DMS114 treated with DMSO at 0.1 percent for 48 hours (cell line): ENCODE measurements at regions not wholly inside any gene's neighbourhood (a gene's known extent, or its start where the extent isn't known, plus 50 kb on each side); places are given as distances from the start of the nearest gene placed in this dataset.

Experiments
- DNase-seq: peaks from one replicate; lab custom pipeline; 2025; ENCODE audit not compliant: unreplicated experiment; lab: John Stamatoyannopoulos, UW

DNA sequence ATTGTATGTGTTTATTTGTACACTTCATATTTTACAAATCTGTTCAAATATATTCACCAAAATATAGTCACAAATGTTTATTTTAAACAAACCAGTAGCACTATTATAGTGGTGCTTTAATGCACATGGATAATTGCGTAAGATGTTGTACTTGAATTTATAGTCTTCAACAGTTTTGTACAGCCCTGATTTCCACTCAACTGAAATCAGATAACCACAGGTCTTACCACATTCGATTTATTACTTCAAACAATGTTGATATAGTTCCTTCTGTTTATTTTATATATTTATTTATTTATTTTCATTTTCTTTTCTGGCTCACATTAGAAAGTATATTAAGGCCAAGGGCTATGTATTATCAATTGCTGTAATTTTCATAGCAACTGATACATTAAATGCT is 99.4 kb upstream of the ZNF804A start:
- DNase-seq: no peak

DNA sequence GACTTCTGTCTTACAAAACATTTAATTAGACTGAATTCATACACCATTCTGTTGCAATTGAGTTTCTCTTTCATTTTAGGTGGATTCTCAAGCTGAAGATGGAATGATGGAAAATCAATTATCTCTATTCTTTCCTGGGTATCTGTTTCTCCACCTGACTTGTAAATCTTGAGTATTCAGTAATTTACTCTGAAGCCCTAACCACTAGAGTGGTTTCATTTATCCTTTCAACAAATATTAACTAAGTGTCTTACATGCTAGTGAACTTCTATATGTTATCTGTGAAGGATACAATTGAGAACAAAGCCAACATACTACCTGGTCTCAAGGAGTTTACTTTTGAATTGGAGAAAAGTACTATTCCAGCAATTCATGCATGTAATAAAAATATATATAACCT is 94.1 kb upstream of the ZNF804A start:
- DNase-seq: no peak

- no peak for DNase-seq
Observed at GRCh38 chr2:184507254-184507653, 91.1 kb upstream of the ZNF804A start.

DNA sequence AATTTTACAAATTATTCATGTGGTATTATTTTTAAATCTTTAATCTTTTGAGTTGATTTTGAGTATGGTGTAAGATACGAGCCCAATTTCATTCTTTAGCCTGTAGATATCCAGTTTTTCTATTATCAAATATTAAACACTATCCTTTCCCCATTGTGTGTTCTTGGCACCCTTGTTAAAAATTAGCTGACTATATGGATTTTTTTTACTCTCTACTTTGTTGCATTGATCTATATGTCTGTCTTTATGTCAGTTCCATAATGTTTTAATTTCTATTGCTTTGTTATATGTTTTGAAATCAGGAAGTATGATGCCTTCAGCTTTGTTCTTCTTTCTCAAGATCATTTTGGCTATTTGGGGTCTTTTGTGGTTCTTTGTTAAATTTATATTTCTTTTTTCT is 80.9 kb upstream of the ZNF804A start:
- DNase-seq: no peak

GRCh38 chr2:184520441-184520840 is 77.9 kb upstream of the ZNF804A start:
- no peak for DNase-seq

DNA sequence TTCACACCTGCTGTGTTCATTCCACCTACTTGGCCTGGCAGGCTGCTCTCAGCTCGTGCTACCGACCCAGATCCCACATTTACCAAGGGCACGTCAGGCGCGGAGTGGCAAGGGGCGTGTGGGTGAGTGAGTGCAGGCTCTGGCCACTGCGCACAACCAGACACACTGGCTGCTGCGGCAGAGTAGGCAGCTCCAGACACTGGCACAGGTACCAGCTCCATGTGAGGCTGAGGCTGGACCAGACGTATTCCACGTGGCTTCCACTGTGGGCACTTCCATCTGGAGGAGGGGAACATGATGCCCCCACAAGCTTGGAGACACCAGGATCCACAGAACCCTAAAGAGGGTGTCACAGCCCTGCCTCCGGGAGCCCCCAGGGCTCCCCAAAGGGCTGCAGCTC is 74.6 kb upstream of the ZNF804A start:
- no peak for DNase-seq

DNA sequence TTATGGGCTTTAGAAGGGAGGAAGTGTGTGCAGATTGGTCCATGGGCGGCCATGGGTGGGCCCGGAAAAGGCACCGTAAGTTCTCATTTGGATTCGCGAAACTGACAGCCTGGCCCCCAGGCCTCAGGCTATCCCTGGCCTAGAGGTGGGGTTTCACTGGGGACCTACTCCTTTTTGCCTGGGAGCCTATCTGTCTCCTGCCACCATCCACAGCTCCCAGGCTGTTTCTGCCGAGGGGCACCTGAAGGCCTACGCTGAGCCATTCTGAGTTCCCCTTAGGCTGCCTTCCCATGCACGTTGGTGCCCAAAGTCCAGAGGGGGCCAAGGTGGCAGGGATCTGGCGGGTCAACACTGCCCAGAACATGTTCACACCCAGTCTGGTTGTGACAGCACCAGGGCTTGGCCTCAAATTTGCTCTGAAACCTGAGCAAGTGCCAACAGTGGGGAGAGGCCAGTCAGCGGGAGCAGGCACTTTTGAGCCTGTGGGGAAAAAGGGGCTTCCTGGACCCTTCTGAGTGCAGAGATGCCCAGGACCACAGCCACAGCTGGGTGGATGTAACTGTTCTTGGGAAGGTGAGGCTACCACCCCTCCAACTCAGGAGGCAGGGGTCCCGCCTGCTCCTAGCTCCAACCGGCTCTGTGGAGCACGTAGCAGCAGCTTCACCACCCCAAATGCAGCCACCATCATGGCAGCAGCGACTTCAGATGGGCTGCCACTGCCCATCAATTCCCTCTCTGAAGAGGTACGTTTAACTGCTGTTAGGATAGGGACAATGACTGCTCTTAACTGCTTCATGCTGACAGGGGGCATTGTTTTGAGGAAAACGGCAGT is 73.6 kb upstream of the ZNF804A start:
- no peak for DNase-seq

DNA sequence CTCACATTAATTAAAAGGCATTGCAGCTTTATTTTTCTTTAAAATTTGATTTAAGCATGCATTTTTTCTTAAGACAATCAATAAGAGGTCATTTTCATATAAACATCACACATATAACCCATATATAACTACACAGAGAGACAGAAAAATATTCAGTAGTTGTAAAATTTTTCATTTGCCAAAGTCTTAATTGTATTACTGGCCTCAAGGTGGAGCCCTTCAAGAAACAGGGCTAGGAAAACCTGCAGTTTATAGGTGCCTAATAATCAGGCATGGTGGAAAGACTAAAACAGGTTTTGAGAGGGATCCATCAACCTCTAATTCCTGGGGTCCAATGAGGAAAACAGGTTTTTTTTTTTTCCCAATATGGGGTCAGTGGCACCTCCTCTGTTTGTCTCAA is 71.3 kb upstream of the ZNF804A start:
- DNase-seq: no peak

DNA sequence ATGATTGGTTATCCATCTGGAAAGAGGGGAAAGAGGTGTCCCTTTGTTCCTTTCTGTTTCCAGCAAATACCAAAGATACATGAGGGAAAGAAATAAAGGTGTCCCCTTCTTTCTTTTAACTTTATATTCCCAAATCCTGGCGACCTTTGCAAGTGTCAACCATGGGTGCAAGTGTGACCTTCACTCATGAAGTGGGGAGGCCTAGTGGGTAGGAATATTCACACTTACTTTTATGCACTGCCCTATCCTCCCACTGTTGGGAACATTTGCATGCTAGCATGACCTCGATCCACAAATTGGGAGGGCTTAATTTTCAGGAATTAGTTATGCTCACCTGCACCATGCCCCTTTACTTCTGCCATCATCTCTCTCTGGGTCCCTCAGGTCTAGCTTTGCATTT is 70.2 kb upstream of the ZNF804A start:
- no peak for DNase-seq

DNA sequence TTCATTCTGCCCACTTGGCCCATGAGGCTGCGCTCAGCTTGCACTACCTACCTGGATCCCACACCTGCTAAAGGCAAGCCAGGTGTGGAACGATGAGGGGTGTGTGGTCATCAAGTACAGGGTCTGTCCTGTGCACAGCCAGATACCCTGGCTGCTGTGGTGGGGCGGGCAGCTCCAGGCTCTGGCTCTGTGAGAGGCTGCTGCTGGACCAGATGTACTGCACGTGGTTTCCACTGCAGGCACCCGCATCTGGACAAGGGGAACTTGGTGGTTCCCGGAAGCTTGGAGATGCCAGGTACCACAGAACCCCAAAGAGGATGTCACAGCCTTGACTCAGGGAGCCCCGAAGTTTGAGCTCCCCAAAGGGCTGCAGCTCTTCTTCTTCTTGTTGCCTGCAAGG is 68.1 kb upstream of the ZNF804A start:
- no peak for DNase-seq

GRCh38 chr2:184530959-184531358 is 67.4 kb upstream of the ZNF804A start:
- no peak for DNase-seq

DNA sequence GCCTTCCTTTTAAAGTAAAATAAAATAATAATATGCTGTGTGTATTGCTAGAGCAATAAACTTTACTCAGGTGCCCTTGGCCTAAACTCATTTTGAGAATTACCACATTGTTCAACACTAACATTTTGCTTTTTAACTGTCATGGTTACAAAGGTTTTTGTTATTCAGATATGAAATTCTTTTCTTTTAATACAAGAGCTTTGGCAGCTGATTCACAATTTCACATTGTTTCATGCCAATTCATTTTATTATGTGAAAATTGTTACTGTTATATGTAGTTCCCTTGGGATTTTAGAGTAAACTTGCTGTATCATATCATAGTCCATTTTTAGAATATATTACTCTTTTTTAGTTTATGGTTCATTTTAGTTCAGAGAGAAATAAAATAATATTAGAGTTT is 65.8 kb upstream of the ZNF804A start:
- DNase-seq: no peak

DNA sequence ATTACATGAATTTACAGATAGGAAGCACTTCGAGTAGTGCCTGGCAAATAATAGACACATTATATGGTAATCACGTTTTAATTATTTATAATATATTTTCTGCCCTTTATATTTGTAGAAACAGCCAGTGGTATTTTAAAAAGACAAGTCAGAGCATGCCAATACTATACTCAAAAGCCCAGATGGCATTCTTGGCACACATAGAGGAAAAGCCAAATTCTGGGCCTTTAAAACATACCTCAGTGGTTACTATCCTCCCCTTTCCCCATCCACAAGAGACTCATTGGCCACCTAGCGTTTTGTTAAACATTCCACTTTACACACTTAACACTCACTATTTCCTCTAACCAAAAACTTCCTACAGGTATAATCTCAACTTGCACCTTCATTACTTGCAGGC is 63.3 kb upstream of the ZNF804A start:
- DNase-seq: no peak

DNA sequence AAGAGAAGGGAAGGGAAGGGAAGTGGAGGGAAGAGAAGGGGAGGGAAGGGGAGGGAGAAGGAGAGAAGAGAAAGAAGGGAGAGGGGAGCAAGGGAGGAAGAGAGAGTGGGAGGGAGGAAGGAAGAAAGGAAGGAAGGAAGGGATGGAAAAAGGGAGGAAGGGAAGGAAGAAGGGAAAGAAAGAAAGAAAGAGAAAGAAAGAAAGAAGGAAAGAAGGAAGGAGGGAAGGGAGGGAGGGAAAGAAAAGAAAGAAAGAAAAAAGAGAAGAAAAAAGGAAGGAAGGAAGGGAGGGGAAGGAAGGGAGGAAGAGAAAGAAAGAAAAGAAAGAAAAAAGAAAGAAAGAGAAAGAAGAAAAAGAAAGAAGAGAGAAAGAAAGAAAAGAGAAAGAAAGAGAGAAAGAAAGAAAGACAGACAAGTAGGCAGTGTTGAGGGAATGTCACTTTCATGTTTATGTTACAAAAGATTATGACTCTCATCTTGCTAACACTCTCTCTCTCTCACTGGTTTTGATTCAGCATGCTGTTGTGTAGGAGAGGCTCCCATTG is 58.0 kb upstream of the ZNF804A start:
- no peak for DNase-seq

GRCh38 chr2:184541591-184541990 is 56.7 kb upstream of the ZNF804A start:
- no peak for DNase-seq

- DNase-seq: no peak
Observed at GRCh38 chr2:184543832-184544231, 54.5 kb upstream of the ZNF804A start.
